ENCODE measurements at regions not wholly inside any gene's neighbourhood (a gene's known extent, or its start where the extent isn't known, plus 50 kb on each side); places are given as distances from the start of the nearest gene placed in this dataset.

- TF ChIP-seq CTCF (IDR thresholded peaks at IDR 0.05) (no peak), POLR2A (IDR thresholded peaks at IDR 0.05) (no peak)
Observed at GRCh38 chr4:60913002-60913401, 287.1 kb upstream of the ADGRL3 start.

Measured in tibial nerve (tissue), 3 donors.